GM18499 (cell line): ENCODE measurements at regions not wholly inside any gene's neighbourhood (a gene's known extent, or its start where the extent isn't known, plus 50 kb on each side); places are given as distances from the start of the nearest gene placed in this dataset.
"Not testable (repeated sequence)": the region's sequence is repeated elsewhere in the genome, so short reads cannot be mapped to it uniquely, and the experiment has no call there.

Experiments
- ATAC-seq: cut with Tn5 transposase; IDR thresholded peaks from one replicate; pipeline ENCODE4 v1.9.1; 2021; ENCODE audit warnings: moderate number of reproducible peaks; ENCODE audit not compliant: insufficient read depth, unreplicated experiment

GRCh38 chr11:71321433-71322191 lies 69.2 kb upstream of the SHANK2 start:
- no peak for ATAC-seq

GRCh38 chr11:71316701-71317100 lies 64.3 kb upstream of the SHANK2 start:
- no peak for ATAC-seq

GRCh38 chr11:71312616-71313015 lies 60.2 kb upstream of the SHANK2 start:
- not testable (repeated sequence) for ATAC-seq

- no peak for ATAC-seq
Observed at GRCh38 chr11:71311928-71312510, 59.6 kb upstream of the SHANK2 start.

- no peak for ATAC-seq
Observed at GRCh38 chr11:71311176-71311925, 59.0 kb upstream of the SHANK2 start.

GRCh38 chr11:71310184-71310583 lies 57.8 kb upstream of the SHANK2 start:
- ATAC-seq: no peak

GRCh38 chr11:71309611-71310010 lies 57.2 kb upstream of the SHANK2 start:
- ATAC-seq: no peak

GRCh38 chr11:71309181-71309580 lies 56.8 kb upstream of the SHANK2 start:
- no peak for ATAC-seq

- ATAC-seq: no peak
Observed at GRCh38 chr11:71307811-71308645, 55.7 kb upstream of the SHANK2 start.

- no peak for ATAC-seq
Observed at GRCh38 chr11:71305451-71306125, 53.2 kb upstream of the SHANK2 start.

- ATAC-seq: no peak
Observed at GRCh38 chr11:71305041-71305440, 52.7 kb upstream of the SHANK2 start.

- ATAC-seq: no peak
Observed at GRCh38 chr11:71304491-71304890, 52.1 kb upstream of the SHANK2 start.

- no peak for ATAC-seq
Observed at GRCh38 chr11:71304045-71304444, 51.7 kb upstream of the SHANK2 start.

GRCh38 chr11:71302911-71303310 lies 50.5 kb upstream of the SHANK2 start:
- ATAC-seq: no peak

- no peak for ATAC-seq
Observed at GRCh38 chr11:71302534-71302909, 50.1 kb upstream of the SHANK2 start.
